HEK293T (cell line): ENCODE measurements at regions not wholly inside any gene's neighbourhood (a gene's known extent, or its start where the extent isn't known, plus 50 kb on each side); places are given as distances from the start of the nearest gene placed in this dataset.

Experiments used
- CTBP1 ChIP-seq: fragments of 450-650 bp; IDR thresholded peaks from 2 replicates; pipeline ENCODE4 v1.6.1; 2016; ENCODE audit warnings: borderline replicate concordance
- FOXM1 ChIP-seq: fragments of 450-650 bp; IDR thresholded peaks from 2 replicates; pipeline ENCODE4 v1.6.1; 2017; ENCODE audit warnings: mild to moderate bottlenecking, borderline replicate concordance
- HDGF ChIP-seq: fragments of 450-650 bp; IDR thresholded peaks from 2 replicates; pipeline ENCODE4 v1.6.1; 2017; ENCODE audit warnings: antibody characterized with exemption, borderline replicate concordance
- NFRKB ChIP-seq: fragments of 450-650 bp; IDR thresholded peaks from 2 replicates; pipeline ENCODE4 v1.6.1; 2016; ENCODE audit warnings: mild to moderate bottlenecking, moderate library complexity
- SP1 ChIP-seq: fragments of 450-650 bp; IDR thresholded peaks from 2 replicates; pipeline ENCODE4 v1.6.1; 2017
- SUZ12 ChIP-seq: fragments of 450-650 bp; IDR thresholded peaks from 2 replicates; pipeline ENCODE4 v1.6.1; 2016; ENCODE audit warnings: mild to moderate bottlenecking
- ZNF384 ChIP-seq: fragments of 450-650 bp; IDR thresholded peaks from 2 replicates; pipeline ENCODE4 v1.6.1; 2016
- TF ChIP-seq, protein P1 (sequence below): fragments of 450-650 bp; IDR thresholded peaks from 2 replicates; pipeline ENCODE4 v1.6.1; 2016

DNA sequence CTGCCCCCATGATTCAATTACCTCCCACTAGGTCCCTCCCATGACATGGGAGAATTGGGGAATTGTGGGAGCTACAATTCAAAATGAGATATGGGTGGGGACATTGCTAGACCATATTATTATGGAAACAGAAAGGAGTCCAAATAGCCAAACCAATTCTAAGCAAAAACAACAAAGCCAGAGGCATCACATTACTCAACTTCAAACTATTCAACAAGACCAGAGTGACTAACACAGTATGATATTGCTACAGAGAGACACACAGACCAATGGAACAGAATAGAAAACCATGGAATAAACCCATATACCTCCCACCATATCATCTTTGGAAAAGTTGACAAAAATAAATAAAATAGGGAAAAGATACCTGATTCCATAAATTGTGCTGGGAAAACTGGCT, 710.5 kb upstream of the CDH9 start:
- TF ChIP-seq NFRKB = no peak
- TF ChIP-seq SUZ12 = no peak
- TF ChIP-seq FOXM1 = no peak
- TF ChIP-seq HDGF = no peak
- TF ChIP-seq ZNF384 = no peak
- TF ChIP-seq CTBP1 = no peak
- TF ChIP-seq, protein P1, sequence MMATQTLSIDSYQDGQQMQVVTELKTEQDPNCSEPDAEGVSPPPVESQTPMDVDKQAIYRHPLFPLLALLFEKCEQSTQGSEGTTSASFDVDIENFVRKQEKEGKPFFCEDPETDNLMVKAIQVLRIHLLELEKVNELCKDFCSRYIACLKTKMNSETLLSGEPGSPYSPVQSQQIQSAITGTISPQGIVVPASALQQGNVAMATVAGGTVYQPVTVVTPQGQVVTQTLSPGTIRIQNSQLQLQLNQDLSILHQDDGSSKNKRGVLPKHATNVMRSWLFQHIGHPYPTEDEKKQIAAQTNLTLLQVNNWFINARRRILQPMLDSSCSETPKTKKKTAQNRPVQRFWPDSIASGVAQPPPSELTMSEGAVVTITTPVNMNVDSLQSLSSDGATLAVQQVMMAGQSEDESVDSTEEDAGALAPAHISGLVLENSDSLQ = no peak
- TF ChIP-seq SP1 = no peak
